ENCODE measurements at regions not wholly inside any gene's neighbourhood (a gene's known extent, or its start where the extent isn't known, plus 50 kb on each side); places are given as distances from the start of the nearest gene placed in this dataset.

DNA sequence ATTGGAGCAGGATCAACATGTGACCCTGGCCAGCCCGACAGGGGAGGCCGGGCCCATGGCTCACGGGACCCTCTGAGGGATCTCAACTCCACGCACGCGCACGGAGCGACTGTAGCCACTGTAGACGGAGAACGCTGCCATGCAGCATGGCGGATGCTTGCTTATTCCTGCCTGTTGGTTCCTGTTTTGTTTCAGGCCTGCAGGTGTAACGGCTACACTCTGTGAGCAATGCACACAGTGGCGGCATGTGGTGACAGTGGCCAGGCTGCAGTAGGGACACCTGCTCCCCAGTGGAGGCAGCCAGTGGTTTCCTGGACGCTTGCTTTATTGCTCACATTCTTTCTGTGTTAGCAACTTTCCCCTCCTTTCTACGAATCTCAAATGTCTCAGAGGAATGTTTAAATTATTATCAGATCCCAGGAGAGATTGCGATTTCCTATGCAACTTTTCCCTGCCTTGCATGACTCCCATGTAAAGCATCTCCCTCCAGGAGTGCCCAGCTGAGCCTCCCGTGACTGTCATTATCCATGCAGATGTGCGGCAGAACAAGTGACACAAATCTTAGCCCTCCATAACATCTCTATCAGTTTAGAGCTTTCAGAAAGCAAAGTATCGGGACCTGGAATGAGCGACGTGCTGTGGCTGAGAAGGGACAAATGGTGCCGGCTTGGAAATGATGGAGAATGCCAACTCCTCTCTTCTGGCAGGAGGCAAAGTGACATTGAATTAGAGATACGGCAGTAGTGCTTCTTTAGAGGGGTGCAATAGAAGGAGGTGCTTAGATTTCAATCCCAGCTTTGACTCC is 209.7 kb downstream of the ASB1 start:
- no peak for DNase-seq (ENCODE audit: low read depth)
- H3K4me3 ChIP-seq (replicated peaks; ENCODE audit: low read depth, low read length) = no peak overlapping the region
- TF ChIP-seq, protein P1, sequence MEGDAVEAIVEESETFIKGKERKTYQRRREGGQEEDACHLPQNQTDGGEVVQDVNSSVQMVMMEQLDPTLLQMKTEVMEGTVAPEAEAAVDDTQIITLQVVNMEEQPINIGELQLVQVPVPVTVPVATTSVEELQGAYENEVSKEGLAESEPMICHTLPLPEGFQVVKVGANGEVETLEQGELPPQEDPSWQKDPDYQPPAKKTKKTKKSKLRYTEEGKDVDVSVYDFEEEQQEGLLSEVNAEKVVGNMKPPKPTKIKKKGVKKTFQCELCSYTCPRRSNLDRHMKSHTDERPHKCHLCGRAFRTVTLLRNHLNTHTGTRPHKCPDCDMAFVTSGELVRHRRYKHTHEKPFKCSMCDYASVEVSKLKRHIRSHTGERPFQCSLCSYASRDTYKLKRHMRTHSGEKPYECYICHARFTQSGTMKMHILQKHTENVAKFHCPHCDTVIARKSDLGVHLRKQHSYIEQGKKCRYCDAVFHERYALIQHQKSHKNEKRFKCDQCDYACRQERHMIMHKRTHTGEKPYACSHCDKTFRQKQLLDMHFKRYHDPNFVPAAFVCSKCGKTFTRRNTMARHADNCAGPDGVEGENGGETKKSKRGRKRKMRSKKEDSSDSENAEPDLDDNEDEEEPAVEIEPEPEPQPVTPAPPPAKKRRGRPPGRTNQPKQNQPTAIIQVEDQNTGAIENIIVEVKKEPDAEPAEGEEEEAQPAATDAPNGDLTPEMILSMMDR (IDR thresholded peaks at IDR 0.05; ENCODE audit: low read length, missing control alignments) = no peak

DNA sequence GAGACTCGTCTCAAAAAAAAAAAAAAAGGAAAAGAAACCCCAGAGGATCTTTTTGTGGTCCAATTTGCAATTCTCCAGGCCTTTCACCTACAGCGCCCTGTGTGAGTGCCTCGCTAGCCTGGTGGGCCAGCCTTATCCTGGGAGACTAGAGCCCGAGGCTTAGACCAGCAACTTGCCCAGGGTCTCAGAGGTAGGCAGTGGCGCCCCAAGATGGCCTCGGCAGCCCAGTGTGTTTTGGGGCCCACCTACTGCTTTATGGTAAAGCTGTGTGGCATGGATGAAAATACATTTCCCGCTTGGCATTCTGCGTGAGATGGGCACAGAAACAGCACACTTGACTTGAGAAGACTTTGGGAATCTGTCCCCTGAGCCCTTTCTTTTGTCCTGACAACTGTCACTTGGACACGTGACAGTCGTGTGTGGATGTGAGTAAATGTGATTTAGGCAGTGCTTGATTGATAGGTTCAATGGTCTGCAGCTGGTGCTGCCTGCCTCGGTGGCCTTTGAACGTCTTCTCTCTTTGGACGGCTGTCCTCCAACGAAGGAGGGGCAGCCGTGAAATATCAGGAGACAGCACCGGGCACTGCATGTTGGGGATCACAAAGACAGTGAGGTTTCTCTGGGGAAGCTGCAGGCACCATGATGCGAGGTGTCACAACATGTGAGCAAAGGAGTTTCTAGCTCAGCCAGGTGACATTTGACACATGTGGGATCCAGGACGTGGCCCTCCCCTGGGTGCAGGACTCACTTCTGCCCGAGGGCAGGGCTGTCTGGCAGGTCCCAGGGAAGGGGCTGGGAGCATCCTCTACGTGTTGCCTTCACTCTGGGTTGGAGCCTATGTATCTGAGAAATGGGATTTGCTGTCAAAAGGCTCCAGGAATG is 209.5 kb upstream of the TWIST2 start:
- no peak for DNase-seq (ENCODE audit: low read depth)
- no peak overlapping the region for H3K4me3 ChIP-seq (replicated peaks; ENCODE audit: low read depth, low read length)

DNA sequence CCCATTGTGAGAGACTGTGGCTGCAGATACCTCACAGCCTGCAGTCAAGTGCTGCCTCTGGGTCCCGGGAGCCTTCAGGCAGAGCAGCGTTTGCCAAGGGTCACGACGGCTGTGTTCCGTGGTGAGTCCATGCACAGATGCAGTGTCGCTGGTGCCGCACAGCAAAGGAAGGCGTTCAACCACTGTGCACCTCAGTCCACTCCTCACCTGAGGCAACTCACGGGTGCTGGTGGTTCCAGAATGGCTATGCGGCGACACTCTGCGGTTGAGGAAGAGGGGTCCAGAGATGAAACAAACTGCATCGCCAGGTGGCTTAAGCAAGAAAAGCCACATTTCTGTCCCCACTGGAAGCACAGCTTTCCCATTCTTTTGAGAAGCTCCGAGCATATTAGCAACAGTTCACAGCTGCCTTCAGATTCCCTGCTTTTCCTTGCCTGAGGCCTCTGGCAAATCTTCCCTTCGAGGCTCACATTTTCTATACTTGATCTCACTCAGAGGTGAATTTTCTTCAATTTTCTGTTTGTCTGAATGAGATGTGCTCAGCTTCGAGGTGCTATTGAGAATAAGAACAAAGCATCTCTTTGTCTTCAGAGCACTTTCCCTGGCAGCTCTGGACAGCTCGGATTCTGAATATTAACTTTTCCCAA is 208.8 kb upstream of the TWIST2 start:
- H3K4me3 ChIP-seq (replicated peaks; ENCODE audit: low read depth, low read length) = no peak overlapping the region
- TF ChIP-seq, protein P1 (IDR thresholded peaks at IDR 0.05; ENCODE audit: low read length, missing control alignments) = no peak
- DNase-seq (ENCODE audit: low read depth) = no peak

More for the DNA sequence above, 209.5 kb upstream of the TWIST2 start:
- TF ChIP-seq, protein P1 (IDR thresholded peaks at IDR 0.05; ENCODE audit: low read length, missing control alignments) = no peak

DNA sequence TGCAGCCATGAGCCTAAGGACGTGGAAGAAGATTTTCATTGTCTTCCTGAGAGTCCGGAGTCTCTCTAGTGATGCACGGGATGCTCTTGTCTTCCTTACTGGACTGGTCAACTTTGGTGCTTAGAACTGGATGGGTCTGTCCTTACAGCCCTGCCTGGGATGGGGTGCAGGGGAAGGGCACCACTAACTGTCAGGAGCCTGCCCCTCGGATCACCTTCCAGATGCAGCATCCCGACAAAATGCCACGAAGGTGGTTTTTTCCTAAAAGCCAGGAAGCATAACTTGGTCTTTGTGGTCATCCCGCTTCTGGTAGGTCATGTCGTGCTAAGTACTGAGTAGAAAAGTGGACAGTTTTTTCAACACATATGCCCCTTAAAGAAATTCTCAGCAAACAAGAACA is 207.4 kb upstream of the TWIST2 start:
- no peak overlapping the region for H3K4me3 ChIP-seq (replicated peaks; ENCODE audit: low read depth, low read length)
- TF ChIP-seq, protein P1 (IDR thresholded peaks at IDR 0.05; ENCODE audit: low read length, missing control alignments) = no peak
- no peak for DNase-seq (ENCODE audit: low read depth)

DNA sequence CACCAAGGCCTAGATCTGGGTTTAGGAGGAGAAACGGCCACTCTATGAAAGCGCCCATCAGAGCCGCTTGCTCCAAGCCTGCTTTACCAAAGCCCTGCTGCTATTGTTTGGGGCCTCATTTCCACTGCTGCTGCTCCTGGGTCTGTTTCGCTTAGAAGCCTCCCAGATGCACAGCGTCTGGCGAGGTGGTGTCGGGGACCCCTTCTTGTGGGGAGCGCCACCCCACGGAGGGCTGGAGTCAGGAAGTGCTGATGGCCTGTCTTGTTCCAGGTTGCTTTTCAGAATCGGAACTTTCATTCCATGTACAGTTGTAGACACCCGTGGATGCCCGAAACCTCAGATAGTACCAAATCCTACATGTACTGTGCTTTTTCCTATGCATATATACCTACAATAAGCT is 204.9 kb upstream of the TWIST2 start:
- TF ChIP-seq, protein P1 (IDR thresholded peaks at IDR 0.05; ENCODE audit: low read length, missing control alignments) = no peak
- DNase-seq (ENCODE audit: low read depth) = no peak
- no peak overlapping the region for H3K4me3 ChIP-seq (replicated peaks; ENCODE audit: low read depth, low read length)

DNA sequence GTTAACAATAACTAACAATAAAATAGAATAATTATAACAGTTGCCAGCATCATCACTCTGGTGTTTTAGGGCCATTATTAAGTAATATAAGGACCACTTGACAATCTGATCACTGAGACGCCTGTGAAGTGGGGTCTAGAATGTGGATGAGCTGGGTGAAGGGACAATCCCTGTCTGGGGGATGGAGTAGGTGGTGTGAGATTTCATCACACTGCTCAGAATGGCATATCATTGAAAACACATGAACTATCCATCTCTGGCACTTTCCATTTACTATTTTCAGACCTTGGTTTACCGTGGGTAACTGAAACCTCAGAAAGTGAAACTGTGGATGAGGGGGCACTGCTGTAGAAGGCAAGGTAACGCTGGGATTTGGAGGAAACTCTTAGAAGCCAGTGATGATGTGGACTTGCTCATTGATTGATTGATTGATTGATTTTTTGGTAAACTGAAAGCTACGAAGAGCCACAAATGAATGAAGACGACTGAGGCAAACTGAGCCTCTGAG is 204.4 kb upstream of the TWIST2 start:
- TF ChIP-seq, protein P1 (IDR thresholded peaks at IDR 0.05; ENCODE audit: low read length, missing control alignments) = no peak
- H3K4me3 ChIP-seq (replicated peaks; ENCODE audit: low read depth, low read length) = no peak overlapping the region
- no peak for DNase-seq (ENCODE audit: low read depth)
